GM12878 (cell line): ENCODE measurements at regions not wholly inside any gene's neighbourhood (a gene's known extent, or its start where the extent isn't known, plus 50 kb on each side); places are given as distances from the start of the nearest gene placed in this dataset.

ENCODE experiments used
- CREB1 ChIP-seq: IDR thresholded peaks from 2 replicates; pipeline ENCODE4 v1.6.1; 2012; ENCODE audit warnings: low read depth, mild to moderate bottlenecking, inconsistent platforms
- CREM ChIP-seq: IDR thresholded peaks from 2 replicates; pipeline ENCODE4 v1.6.1; 2014; ENCODE audit warnings: antibody characterized with exemption, low read depth
- CTCF ChIP-seq, 3 experiments: IDR thresholded peaks in 2 of 3; conservative IDR thresholded peaks in 1 of 3; 2 replicates each; pipeline ENCODE4 v1.5.1; 2011; ENCODE audit warnings: low read depth in 3 of 3, low read length in 3 of 3, mild to moderate bottlenecking in 3 of 3, control low read depth in 2 of 3, moderate library complexity in 2 of 3, inconsistent platforms in 1 of 3, mixed read lengths in 1 of 3; ENCODE audit not compliant: control insufficient read depth in 2 of 3, insufficient read depth in 1 of 3; ENCODE audit errors: extremely low read depth in 1 of 3
- EZH2 ChIP-seq: IDR thresholded peaks from 2 replicates; pipeline ENCODE4 v1.6.1; 2012; ENCODE audit warnings: low read depth, mild to moderate bottlenecking, control low read depth, inconsistent platforms, low read length, borderline replicate concordance; ENCODE audit not compliant: control insufficient read depth
- FOXM1 ChIP-seq: IDR thresholded peaks from 2 replicates; pipeline ENCODE4 v1.6.1; 2012; ENCODE audit warnings: low read depth, mild to moderate bottlenecking, inconsistent platforms, low read length, moderate library complexity
- POLR2A ChIP-seq: IDR thresholded peaks from 2 replicates; pipeline ENCODE4 v1.6.1; 2011; ENCODE audit warnings: low read depth, mild to moderate bottlenecking, low read length
- RUNX3 ChIP-seq: IDR thresholded peaks from 2 replicates; pipeline ENCODE4 v1.6.1; 2012; ENCODE audit warnings: low read length, inconsistent platforms

GRCh38 chr1:162942916-162943559 lies 82.1 kb upstream of the CCDC190 start:
- TF ChIP-seq RUNX3: no peak
- no peak for TF ChIP-seq CREM
- TF ChIP-seq CTCF (IDR thresholded peaks at IDR 0.05 in 2 of 3, conservative IDR thresholded peaks at IDR 0.05 in 1 of 3; ENCODE audit: control insufficient read depth in 2 of 3, extremely low read depth in 1 of 3, insufficient read depth in 1 of 3, low read depth in 3 of 3, low read length in 3 of 3): no peak
- no peak for TF ChIP-seq EZH2
- no peak for TF ChIP-seq CREB1
- no peak for TF ChIP-seq FOXM1
- no peak for TF ChIP-seq POLR2A
